Adrenal gland (tissue), 9 donors: ENCODE measurements at regions not wholly inside any gene's neighbourhood (a gene's known extent, or its start where the extent isn't known, plus 50 kb on each side); places are given as distances from the start of the nearest gene placed in this dataset.

Experiments
- DNase-seq, 7 donors: peaks; one replicate each; pipeline ENCODE4 v3.0.0-alpha.2; 2019 to 2020
- H3K27ac ChIP-seq, 5 donors: fragments of 200-600 bp; sonication (generic) in 4 of 5; 1 replicate in 3 of 5; 2 replicates in 2 of 5; pipeline versions ENCODE4 v1.5.1 to v1.8.0; 2016 to 2020; ENCODE audit warnings: mild to moderate bottlenecking in 1 of 5
- H3K27me3 ChIP-seq: fragments of 200-600 bp; 2 replicates; pipeline ENCODE4 v1.8.0; 2021
- H3K36me3 ChIP-seq, 2 donors: fragments of 200-600 bp; replicated peaks in 1 of 2; 1 replicate in 1 of 2; 2 replicates in 1 of 2; pipeline versions ENCODE4 v1.5.1 to v1.8.0; 2018 to 2022
- H3K4me1 ChIP-seq, 2 donors: fragments of 200-600 bp; replicated peaks in 1 of 2; 1 replicate in 1 of 2; 2 replicates in 1 of 2; pipeline versions ENCODE4 v1.5.1 to v1.8.0; 2018 to 2021
- H3K4me3 ChIP-seq, 4 donors: fragments of 200-600 bp; sonication (generic) in 3 of 4; one replicate each; pipeline ENCODE4 v1.5.1; 2016 to 2018
- H3K9me3 ChIP-seq, 3 donors: fragments of 200-600 bp; sonication (generic) in 1 of 3; replicated peaks in 1 of 3; 1 replicate in 2 of 3; 2 replicates in 1 of 3; pipeline versions ENCODE4 v1.5.1 to v1.8.0; 2016 to 2021
- POLR2A ChIP-seq, 2 donors: fragments of 450-650 bp; IDR thresholded peaks; one replicate each; pipeline ENCODE4 v1.6.1; 2017; ENCODE audit warnings: antibody characterized with exemption in 2 of 2, mild to moderate bottlenecking in 2 of 2, moderate library complexity in 1 of 2
- WGBS, 4 donors: extraction: QIAGEN DNeasy Blood & Tissue Kit in 2 of 4; methylation state at CpG; one replicate each; pipeline versions ENCODE4 v1.1.5 to v1.1.7; 2013 to 2017; 5-methylcytosine and 5-hydroxymethylcytosine counted together
- intact Hi-C, 2 donors: fragments of 100-400 bp; cut with DNase I; formaldehyde crosslinking; loops; one replicate each; pipeline versions ENCODE4 v1.14.1 to v1.15.0; 2022 to 2023
- TF ChIP-seq, protein P1 (sequence below), 6 experiments: fragments of 450-650 bp in 4 of 6; fragments of 200-600 bp in 2 of 6; sonication (generic) in 1 of 6; IDR thresholded peaks; 1 replicate in 5 of 6; 2 replicates in 1 of 6; pipeline versions ENCODE4 v1.5.1 to v1.8.0; 2016 to 2021; ENCODE audit warnings: antibody characterized with exemption in 6 of 6, mild to moderate bottlenecking in 2 of 6, moderate library complexity in 1 of 6
- donor health status: healthy with polysubstance abuse.
- donor health status: Bipolar disorder and iron deficiency.
- donor health status: DM: yes; HTN: yes; CAD: no.
- donor health status: DM: no; HTN: no; CAD: no.
- donor health status: DM: no; HTN: no; CAD: no.

- H3K4me1 ChIP-seq: no peaks in the 10 kb centered on the region
- intact Hi-C loops: loop anchor here in 1 of 2 donors (5.0 kb wide), 1 partner anchor 845 kb away; no protein-coding TSS in a partner anchor
- no peak overlapping the region for H3K27ac ChIP-seq
- H3K9me3 ChIP-seq: no peaks in the 10 kb centered on the region
- H3K36me3 ChIP-seq: no peaks in the 10 kb centered on the region
- TF ChIP-seq, protein P1, sequence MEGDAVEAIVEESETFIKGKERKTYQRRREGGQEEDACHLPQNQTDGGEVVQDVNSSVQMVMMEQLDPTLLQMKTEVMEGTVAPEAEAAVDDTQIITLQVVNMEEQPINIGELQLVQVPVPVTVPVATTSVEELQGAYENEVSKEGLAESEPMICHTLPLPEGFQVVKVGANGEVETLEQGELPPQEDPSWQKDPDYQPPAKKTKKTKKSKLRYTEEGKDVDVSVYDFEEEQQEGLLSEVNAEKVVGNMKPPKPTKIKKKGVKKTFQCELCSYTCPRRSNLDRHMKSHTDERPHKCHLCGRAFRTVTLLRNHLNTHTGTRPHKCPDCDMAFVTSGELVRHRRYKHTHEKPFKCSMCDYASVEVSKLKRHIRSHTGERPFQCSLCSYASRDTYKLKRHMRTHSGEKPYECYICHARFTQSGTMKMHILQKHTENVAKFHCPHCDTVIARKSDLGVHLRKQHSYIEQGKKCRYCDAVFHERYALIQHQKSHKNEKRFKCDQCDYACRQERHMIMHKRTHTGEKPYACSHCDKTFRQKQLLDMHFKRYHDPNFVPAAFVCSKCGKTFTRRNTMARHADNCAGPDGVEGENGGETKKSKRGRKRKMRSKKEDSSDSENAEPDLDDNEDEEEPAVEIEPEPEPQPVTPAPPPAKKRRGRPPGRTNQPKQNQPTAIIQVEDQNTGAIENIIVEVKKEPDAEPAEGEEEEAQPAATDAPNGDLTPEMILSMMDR (IDR thresholded peaks at IDR 0.05): peak; percentile 35 to 72 (median 62)
- TF ChIP-seq POLR2A (IDR thresholded peaks at IDR 0.05): no peak
- 2 to 7% (median 3%) methylated on average over 6 of the region's 6 CpGs for WGBS, 4 donors
- H3K4me3 ChIP-seq: no peak overlapping the region
- peak in 6 of 7 donors; percentile 16 to 54 (median 20) for DNase-seq
- no peaks in the 10 kb centered on the region for H3K27me3 ChIP-seq
These were observed 218.9 kb upstream of the EDNRB start for GRCh38 chr13:78137404-78138142.

DNA sequence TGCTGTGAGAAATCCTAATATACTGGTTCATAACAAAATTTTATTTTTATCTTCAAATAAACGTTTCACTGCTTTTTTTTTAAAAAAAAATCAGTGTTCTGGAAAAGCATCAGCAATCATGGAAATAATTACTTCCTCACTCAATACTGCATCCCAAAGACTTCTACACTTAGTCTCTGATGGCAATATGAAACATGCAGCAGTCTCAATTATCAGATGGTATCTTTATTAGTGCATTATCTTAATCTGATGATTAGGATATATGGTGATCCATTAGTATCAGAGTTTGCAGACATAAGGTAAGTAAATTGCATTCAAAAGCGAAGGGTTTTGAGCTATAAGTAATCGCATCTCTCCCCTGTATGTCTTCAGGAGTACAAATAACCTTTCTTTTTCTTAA is 218.3 kb upstream of the EDNRB start:
- Histone ChIP-seq H3K27me3 (no peaks in the 10 kb centered on the region), H3K36me3 (no peaks in the 10 kb centered on the region), H3K4me3 (no peak overlapping the region), H3K4me1 (no peaks in the 10 kb centered on the region), H3K27ac (no peak overlapping the region), H3K9me3 (no peaks in the 10 kb centered on the region)
- no peak for DNase-seq
- intact Hi-C loops: loop anchor here in 1 of 2 donors (5.0 kb wide), 1 partner anchor 845 kb away; no protein-coding TSS in a partner anchor
- TF ChIP-seq, protein P1 (IDR thresholded peaks at IDR 0.05): no peak
- WGBS, 4 donors: 44 to 51% (median 50%) methylated on average over 3 of the region's 3 CpGs

- DNase-seq: no peak
- intact Hi-C loops: no loop called here
- Histone ChIP-seq H3K36me3 (no peaks in the 10 kb centered on the region), H3K27me3 (no peaks in the 10 kb centered on the region), H3K4me3 (no peak overlapping the region), H3K4me1 (no peaks in the 10 kb centered on the region), H3K9me3 (no peaks in the 10 kb centered on the region), H3K27ac (no peak overlapping the region)
- TF ChIP-seq, protein P1 (IDR thresholded peaks at IDR 0.05): no peak
- no peak for TF ChIP-seq POLR2A (IDR thresholded peaks at IDR 0.05)
- 60 to 78% (median 66%) methylated on average over 3 of the region's 3 CpGs for WGBS, 4 donors
These were observed 214.9 kb upstream of the EDNRB start for GRCh38 chr13:78133511-78133910.

DNA sequence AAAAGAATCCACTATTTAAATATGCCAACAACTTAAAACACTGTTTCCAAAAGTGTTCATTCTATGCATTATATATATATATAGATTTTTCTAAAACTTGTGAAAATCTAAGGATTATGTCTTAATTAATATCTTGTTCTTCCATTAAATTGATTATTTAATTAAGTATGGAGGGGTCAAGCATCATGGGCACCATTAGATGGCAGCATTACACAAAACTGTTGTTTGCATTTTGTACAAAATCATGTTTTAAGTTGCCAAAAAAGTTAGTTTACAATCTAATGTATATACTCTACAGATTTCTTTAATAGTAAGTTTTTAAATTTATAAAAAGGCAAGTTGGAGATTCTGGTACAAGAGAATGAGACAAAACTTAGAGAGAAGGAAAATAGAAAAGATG is 213.2 kb upstream of the EDNRB start:
- intact Hi-C loops: no loop called here
- Histone ChIP-seq H3K4me3 (no peak overlapping the region), H3K27ac (no peak overlapping the region), H3K36me3 (no peaks in the 10 kb centered on the region), H3K9me3 (no peaks in the 10 kb centered on the region), H3K4me1 (no peaks in the 10 kb centered on the region), H3K27me3 (no peaks in the 10 kb centered on the region)
- no peak for TF ChIP-seq POLR2A (IDR thresholded peaks at IDR 0.05)
- TF ChIP-seq, protein P1 (IDR thresholded peaks at IDR 0.05): no peak
- DNase-seq: no peak
